Type B pancreatic cell (in vitro differentiated cells): ENCODE measurements at regions not wholly inside any gene's neighbourhood (a gene's known extent, or its start where the extent isn't known, plus 50 kb on each side); places are given as distances from the start of the nearest gene placed in this dataset.
"Not testable (repeated sequence)": the region's sequence is repeated elsewhere in the genome, so short reads cannot be mapped to it uniquely, and the experiment has no call there.

Experiments used
- DNase-seq: peaks from one replicate; pipeline ENCODE4 v3.0.0; 2021; ENCODE audit warnings: mixed read lengths; ENCODE audit not compliant: unreplicated experiment; ENCODE audit errors: extremely low spot score
- H3K27ac Mint-ChIP-seq: 2 replicates; pipeline ENCODE4 v1.8.0; 2021; ENCODE audit warnings: mild to moderate bottlenecking, mixed read lengths
- H3K27me3 Mint-ChIP-seq: 2 replicates; pipeline ENCODE4 v1.8.0; 2021; ENCODE audit warnings: mixed read lengths
- H3K36me3 Mint-ChIP-seq: 2 replicates; pipeline ENCODE4 v1.8.0; 2021; ENCODE audit warnings: mixed read lengths
- H3K4me1 Mint-ChIP-seq: one replicate; pipeline ENCODE4 v1.8.0; 2021; ENCODE audit warnings: mixed read lengths; ENCODE audit not compliant: unreplicated experiment
- H3K4me3 Mint-ChIP-seq: 2 replicates; pipeline ENCODE4 v1.8.0; 2021; ENCODE audit warnings: mild to moderate bottlenecking, mixed read lengths
- H3K9me3 Mint-ChIP-seq: 2 replicates; pipeline ENCODE4 v1.8.0; 2021; ENCODE audit warnings: mixed read lengths
- CTCF ChIP-seq: fragments of 200-600 bp; sonication (generic); conservative IDR thresholded peaks from 2 replicates; pipeline ENCODE4 v1.5.0; 2021; ENCODE audit warnings: antibody characterized with exemption, mild to moderate bottlenecking

- Mint-ChIP-seq H3K4me3 (no peak overlapping the region), H3K27ac (no peak overlapping the region), H3K4me1 (no peaks in the 10 kb centered on the region), H3K27me3 (no peaks in the 10 kb centered on the region), H3K36me3 (no peaks in the 10 kb centered on the region), H3K9me3 (peaks cover 3% of the 10 kb centered on the region)
- TF ChIP-seq CTCF: no peak
- DNase-seq: no peak
Observed at GRCh38 chr2:58398406-58398805, 157.3 kb upstream of the FANCL start.

GRCh38 chr2:58387701-58388100, 146.6 kb upstream of the FANCL start:
- H3K4me1 Mint-ChIP-seq: no peaks in the 10 kb centered on the region
- TF ChIP-seq CTCF: no peak
- no peak for DNase-seq
- no peak overlapping the region for H3K4me3 Mint-ChIP-seq
- H3K27me3 Mint-ChIP-seq: no peaks in the 10 kb centered on the region
- H3K9me3 Mint-ChIP-seq: no peaks in the 10 kb centered on the region
- no peak overlapping the region for H3K27ac Mint-ChIP-seq
- no peaks in the 10 kb centered on the region for H3K36me3 Mint-ChIP-seq

- not testable (repeated sequence) for H3K4me1 Mint-ChIP-seq, H3K4me3 Mint-ChIP-seq, H3K36me3 Mint-ChIP-seq, H3K27ac Mint-ChIP-seq, H3K9me3 Mint-ChIP-seq, DNase-seq, H3K27me3 Mint-ChIP-seq
Observed at GRCh38 chr2:58386904-58387303, 145.8 kb upstream of the FANCL start.

- DNase-seq: no peak
- Mint-ChIP-seq H3K4me1 (no peaks in the 10 kb centered on the region), H3K27ac (no peak overlapping the region), H3K4me3 (no peak overlapping the region), H3K9me3 (no peaks in the 10 kb centered on the region), H3K36me3 (no peaks in the 10 kb centered on the region), H3K27me3 (no peaks in the 10 kb centered on the region)
- TF ChIP-seq CTCF: no peak
Observed at GRCh38 chr2:58378152-58378551, 137.0 kb upstream of the FANCL start.

GRCh38 chr2:58377181-58377580, 136.1 kb upstream of the FANCL start:
- H3K4me3 Mint-ChIP-seq: no peak overlapping the region
- H3K9me3 Mint-ChIP-seq: no peaks in the 10 kb centered on the region
- H3K4me1 Mint-ChIP-seq: no peaks in the 10 kb centered on the region
- TF ChIP-seq CTCF: no peak
- DNase-seq: no peak
- no peak overlapping the region for H3K27ac Mint-ChIP-seq
- no peaks in the 10 kb centered on the region for H3K36me3 Mint-ChIP-seq
- H3K27me3 Mint-ChIP-seq: no peaks in the 10 kb centered on the region

- Mint-ChIP-seq H3K36me3 (no peaks in the 10 kb centered on the region), H3K4me1 (no peaks in the 10 kb centered on the region), H3K27ac (no peak overlapping the region), H3K4me3 (no peak overlapping the region), H3K27me3 (no peaks in the 10 kb centered on the region), H3K9me3 (no peaks in the 10 kb centered on the region)
- TF ChIP-seq CTCF: no peak
- no peak for DNase-seq
Observed at GRCh38 chr2:58376592-58376991, 135.5 kb upstream of the FANCL start.
